GM12878 (cell line): ENCODE measurements at regions not wholly inside any gene's neighbourhood (a gene's known extent, or its start where the extent isn't known, plus 50 kb on each side); places are given as distances from the start of the nearest gene placed in this dataset.

ENCODE experiments used
- ATAC-seq: fragments of 200-7000 bp; cut with Tn5 transposase; 3 replicates; pipeline ENCODE4 v1.9.1; 2020; ENCODE audit warnings: mild to moderate bottlenecking, moderate library complexity
- BruUV-seq: library from RNA; stranded (reverse); fragments of 400-500 nt; replicated peaks from 2 replicates; lab custom pipeline; 2021; lab: Mats Ljungman, UMichigan
- CTCF ChIA-PET: fragments of 300-600 bp; sonication (Branson Sonifier 250); formaldehyde crosslinking; extraction: SDS; loops from one replicate; lab custom pipeline; 2021; ENCODE audit warnings: inconsistent platforms; lab: Yijun Ruan, JAX
- POLR2A ChIA-PET: fragments of 350-600 bp; formaldehyde crosslinking; extraction: SDS; loops from one replicate; lab custom pipeline; 2021; ENCODE audit warnings: inconsistent platforms; lab: Charles Lee
- RAD21 ChIA-PET: fragments of 300-600 bp; sonication (Branson Sonifier 250); formaldehyde crosslinking; loops from one replicate; lab custom pipeline; 2023; ENCODE audit warnings: antibody characterized with exemption; ENCODE audit not compliant: unreplicated experiment; lab: Charles Lee
- SMC1A ChIA-PET: fragments of 300-600 bp; sonication (Branson Sonifier 250); formaldehyde crosslinking; loops from one replicate; lab custom pipeline; 2023; ENCODE audit not compliant: unreplicated experiment, uncharacterized antibody; lab: Charles Lee
- DNase-seq: peaks from one replicate; pipeline ENCODE4 v3.0.0-alpha.2; 2011; ENCODE audit warnings: low read depth, low spot score
- FAIRE-seq: peaks from 3 replicates; lab custom pipeline; 2011; peaks lifted over from hg19 to GRCh38; lab: Jason Lieb, UNC
- H2AFZ ChIP-seq: 2 replicates; pipeline ENCODE4 v1.6.0; 2011; ENCODE audit warnings: low read depth, low read length, control low read depth; ENCODE audit not compliant: control insufficient read depth
- H3K27ac ChIP-seq: 2 replicates; pipeline ENCODE4 v1.5.1; 2011; ENCODE audit warnings: control low read depth; ENCODE audit not compliant: control insufficient read depth, insufficient read depth
- H3K27me3 ChIP-seq, 2 experiments: replicated peaks in 1 of 2; 2 replicates each; pipeline versions ENCODE4 v1.6.0 to v1.6.1; 2011; ENCODE audit warnings: low read length in 1 of 2; ENCODE audit not compliant: control insufficient read depth in 2 of 2, insufficient read depth in 2 of 2
- H3K36me3 ChIP-seq, 2 experiments: 2 replicates each; pipeline ENCODE4 v1.5.1; 2011; ENCODE audit warnings: low read length in 1 of 2; ENCODE audit not compliant: control insufficient read depth in 2 of 2, insufficient read depth in 2 of 2
- H3K4me1 ChIP-seq: 2 replicates; pipeline ENCODE4 v1.6.1; 2011; ENCODE audit warnings: mild to moderate bottlenecking, low read length, moderate library complexity, mixed read lengths; ENCODE audit not compliant: control insufficient read depth, insufficient read depth
- H3K4me2 ChIP-seq: 2 replicates; pipeline ENCODE4 v1.6.0; 2011; ENCODE audit warnings: control low read depth; ENCODE audit not compliant: control insufficient read depth, insufficient read depth
- H3K4me3 ChIP-seq: fragments of 200-600 bp; sonication (generic); 2 replicates; pipeline ENCODE4 v1.5.1; 2016
- H3K79me2 ChIP-seq: 2 replicates; pipeline ENCODE4 v1.6.0; 2011; ENCODE audit warnings: low read length; ENCODE audit not compliant: control insufficient read depth, insufficient read depth
- H3K9ac ChIP-seq: 2 replicates; pipeline ENCODE4 v1.8.0; 2011; ENCODE audit warnings: low read length, control low read depth, mixed read lengths; ENCODE audit not compliant: control insufficient read depth, insufficient read depth
- H3K9me3 ChIP-seq: replicated peaks from 3 replicates; pipeline ENCODE4 v1.5.1; 2011; ENCODE audit warnings: mild to moderate bottlenecking, low read length; ENCODE audit not compliant: control insufficient read depth, insufficient read depth
- H4K20me1 ChIP-seq: 2 replicates; pipeline ENCODE4 v1.6.0; 2011; ENCODE audit not compliant: control insufficient read depth, insufficient read depth
- CBX5 ChIP-seq: sonication (generic); IDR thresholded peaks from 2 replicates; pipeline ENCODE4 v1.6.1; 2016; ENCODE audit warnings: low read depth, moderate library complexity, mild to moderate bottlenecking, inconsistent platforms
- CREB1 ChIP-seq: IDR thresholded peaks from 2 replicates; pipeline ENCODE4 v1.6.1; 2012; ENCODE audit warnings: low read depth, mild to moderate bottlenecking, inconsistent platforms
- EGR1 ChIP-seq, 2 experiments: IDR thresholded peaks; 1 replicate in 1 of 2; 2 replicates in 1 of 2; pipeline ENCODE4 v1.6.1; 2011 to 2012; ENCODE audit warnings: low read depth in 2 of 2, low read length in 2 of 2, borderline replicate concordance in 1 of 2, mild to moderate bottlenecking in 1 of 2, moderate library complexity in 1 of 2
- ETV6 ChIP-seq, 2 experiments: fragments of 450-650 bp in 1 of 2; IDR thresholded peaks in 1 of 2; conservative IDR thresholded peaks in 1 of 2; 2 replicates each; pipeline ENCODE4 v1.6.1; 2014; ENCODE audit warnings: antibody characterized with exemption in 1 of 2, borderline replicate concordance in 1 of 2, low read depth in 1 of 2, mild to moderate bottlenecking in 1 of 2, moderate library complexity in 1 of 2
- FOXM1 ChIP-seq: IDR thresholded peaks from 2 replicates; pipeline ENCODE4 v1.6.1; 2012; ENCODE audit warnings: low read depth, mild to moderate bottlenecking, inconsistent platforms, low read length, moderate library complexity
- HDGF ChIP-seq: fragments of 450-650 bp; IDR thresholded peaks from 2 replicates; pipeline ENCODE4 v1.6.1; 2016; ENCODE audit warnings: antibody characterized with exemption
- IKZF1 ChIP-seq: fragments of 450-650 bp; conservative IDR thresholded peaks from 2 replicates; pipeline ENCODE4 v1.6.1; 2017; ENCODE audit warnings: antibody characterized with exemption, mild to moderate bottlenecking
- NR2C1 ChIP-seq: fragments of 450-650 bp; IDR thresholded peaks from 2 replicates; pipeline ENCODE4 v1.6.1; 2017; ENCODE audit warnings: antibody characterized with exemption, mild to moderate bottlenecking, moderate library complexity
- RAD21 ChIP-seq: IDR thresholded peaks from 2 replicates; pipeline ENCODE4 v1.6.1; 2011; ENCODE audit warnings: mild to moderate bottlenecking, low read depth, low read length, moderate library complexity; ENCODE audit not compliant: insufficient read depth
- SIN3A ChIP-seq: IDR thresholded peaks from 2 replicates; pipeline ENCODE4 v1.6.1; 2012; ENCODE audit warnings: low read depth, low read length, improper control_type of control experiment
- USF1 ChIP-seq: IDR thresholded peaks from 2 replicates; pipeline ENCODE4 v1.6.1; 2011; ENCODE audit warnings: borderline replicate concordance, low read depth, mild to moderate bottlenecking, moderate library complexity, mixed read lengths, low read length; ENCODE audit not compliant: insufficient read depth; ENCODE audit errors: extremely low read length
- ZBED1 ChIP-seq: IDR thresholded peaks from 2 replicates; pipeline ENCODE4 v1.6.1; 2016; ENCODE audit warnings: borderline replicate concordance
- ZNF217 ChIP-seq: fragments of 450-650 bp; IDR thresholded peaks from 2 replicates; pipeline ENCODE4 v1.6.1; 2017; ENCODE audit warnings: antibody characterized with exemption, mild to moderate bottlenecking
- ZZZ3 ChIP-seq: IDR thresholded peaks from 2 replicates; pipeline ENCODE4 v1.6.1; 2011; ENCODE audit warnings: low read depth; ENCODE audit not compliant: control insufficient read depth, insufficient read length
- WGBS: methylation state at CpG from one replicate; pipeline ENCODE4 v1.1.6; 2016; ENCODE audit warnings: low lambda C conversion rate; ENCODE audit not compliant: insufficient replicate concordance, insufficient coverage; ENCODE audit errors: missing lambda C conversion rate; 5-methylcytosine and 5-hydroxymethylcytosine counted together
- in situ Hi-C: fragments of 300-500 bp; cut with MboI; formaldehyde crosslinking; loops from 9 replicates; pipeline ENCODE4 v1.14.3; 2018; ENCODE audit warnings: mixed read lengths
- intact Hi-C: fragments of 100-400 bp; cut with micrococcal nuclease; formaldehyde crosslinking; loops from one replicate; pipeline ENCODE4 v1.14.2; 2022; ENCODE audit not compliant: unreplicated experiment
- TF ChIP-seq, protein P1 (sequence below): fragments of 450-650 bp; IDR thresholded peaks from 2 replicates; pipeline ENCODE4 v1.6.1; 2016; ENCODE audit warnings: mild to moderate bottlenecking
- TF ChIP-seq, protein P2 (sequence below): fragments of 450-650 bp; IDR thresholded peaks from 2 replicates; pipeline ENCODE4 v1.6.1; 2017; ENCODE audit warnings: mild to moderate bottlenecking
- TF ChIP-seq, protein P3 (sequence below): fragments of 450-650 bp; IDR thresholded peaks from 2 replicates; pipeline ENCODE4 v1.6.1; 2016; ENCODE audit warnings: mild to moderate bottlenecking, moderate library complexity, borderline replicate concordance

DNA sequence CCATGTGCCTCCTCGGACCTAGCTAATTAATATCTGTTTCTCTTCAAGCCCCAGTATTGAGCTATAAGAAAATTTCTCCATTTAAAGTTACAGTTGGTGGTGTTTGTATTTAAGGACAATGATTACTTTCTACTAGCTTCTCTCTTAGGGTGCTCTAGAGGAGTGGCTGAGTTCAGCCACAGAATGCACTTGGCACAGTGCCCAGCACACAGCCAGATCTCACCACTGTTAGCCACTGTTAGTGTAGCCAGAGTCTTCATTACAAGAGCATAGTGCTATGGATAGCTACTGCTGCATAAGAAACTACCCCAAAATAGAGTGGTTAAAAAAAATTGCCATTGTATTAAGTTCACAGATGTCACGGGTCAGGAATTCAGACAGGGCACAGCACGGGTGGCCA, 421.3 kb downstream of the BCOR start:
- intact Hi-C loops: no loop called here
- Histone ChIP-seq H3K9me3 (no peaks in the 10 kb centered on the region; the same call in 1 of the 3 replicates), H3K4me1 (no peaks in the 10 kb centered on the region), H3K36me3 (no peaks in the 10 kb centered on the region), H4K20me1 (no peaks in the 10 kb centered on the region), H3K4me3 (no peak overlapping the region), H3K27me3 (no peaks in the 10 kb centered on the region), H3K9ac (no peak overlapping the region), H3K4me2 (no peak overlapping the region), H3K27ac (no peak overlapping the region), H3K79me2 (no peaks in the 10 kb centered on the region), H2AFZ (no peak overlapping the region)
- in situ Hi-C loops: no loop called here
- DNase-seq: no peak
- ChIA-PET CTCF (no interaction called here), POLR2A (no interaction called here), RAD21 (no interaction called here), SMC1A (interaction anchor here (0.6 kb wide), 1 partner anchor 704 kb away, joined by 3 read pairs; no protein-coding TSS in a partner anchor)
- FAIRE-seq: no peak
- no peak for TF ChIP-seq SIN3A
- TF ChIP-seq ETV6 (conservative IDR thresholded peaks at IDR 0.05 in 1 of 2, IDR thresholded peaks at IDR 0.05 in 1 of 2; ENCODE audit: borderline replicate concordance in 1 of 2, low read depth in 1 of 2): no peak
- no peak for TF ChIP-seq USF1
- no peak for TF ChIP-seq NR2C1
- TF ChIP-seq, protein P1, sequence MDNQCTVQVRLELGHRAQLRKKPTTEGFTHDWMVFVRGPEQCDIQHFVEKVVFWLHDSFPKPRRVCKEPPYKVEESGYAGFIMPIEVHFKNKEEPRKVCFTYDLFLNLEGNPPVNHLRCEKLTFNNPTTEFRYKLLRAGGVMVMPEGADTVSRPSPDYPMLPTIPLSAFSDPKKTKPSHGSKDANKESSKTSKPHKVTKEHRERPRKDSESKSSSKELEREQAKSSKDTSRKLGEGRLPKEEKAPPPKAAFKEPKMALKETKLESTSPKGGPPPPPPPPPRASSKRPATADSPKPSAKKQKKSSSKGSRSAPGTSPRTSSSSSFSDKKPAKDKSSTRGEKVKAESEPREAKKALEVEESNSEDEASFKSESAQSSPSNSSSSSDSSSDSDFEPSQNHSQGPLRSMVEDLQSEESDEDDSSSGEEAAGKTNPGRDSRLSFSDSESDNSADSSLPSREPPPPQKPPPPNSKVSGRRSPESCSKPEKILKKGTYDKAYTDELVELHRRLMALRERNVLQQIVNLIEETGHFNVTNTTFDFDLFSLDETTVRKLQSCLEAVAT: no peak
- TF ChIP-seq, protein P2, sequence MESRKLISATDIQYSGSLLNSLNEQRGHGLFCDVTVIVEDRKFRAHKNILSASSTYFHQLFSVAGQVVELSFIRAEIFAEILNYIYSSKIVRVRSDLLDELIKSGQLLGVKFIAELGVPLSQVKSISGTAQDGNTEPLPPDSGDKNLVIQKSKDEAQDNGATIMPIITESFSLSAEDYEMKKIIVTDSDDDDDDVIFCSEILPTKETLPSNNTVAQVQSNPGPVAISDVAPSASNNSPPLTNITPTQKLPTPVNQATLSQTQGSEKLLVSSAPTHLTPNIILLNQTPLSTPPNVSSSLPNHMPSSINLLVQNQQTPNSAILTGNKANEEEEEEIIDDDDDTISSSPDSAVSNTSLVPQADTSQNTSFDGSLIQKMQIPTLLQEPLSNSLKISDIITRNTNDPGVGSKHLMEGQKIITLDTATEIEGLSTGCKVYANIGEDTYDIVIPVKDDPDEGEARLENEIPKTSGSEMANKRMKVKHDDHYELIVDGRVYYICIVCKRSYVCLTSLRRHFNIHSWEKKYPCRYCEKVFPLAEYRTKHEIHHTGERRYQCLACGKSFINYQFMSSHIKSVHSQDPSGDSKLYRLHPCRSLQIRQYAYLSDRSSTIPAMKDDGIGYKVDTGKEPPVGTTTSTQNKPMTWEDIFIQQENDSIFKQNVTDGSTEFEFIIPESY: no peak
- TF ChIP-seq ZZZ3: no peak
- TF ChIP-seq CREB1: no peak
- TF ChIP-seq ZBED1: no peak
- TF ChIP-seq RAD21: no peak
- no peak for TF ChIP-seq EGR1 (IDR thresholded peaks at IDR 0.05; ENCODE audit: borderline replicate concordance in 1 of 2, low read depth in 2 of 2, low read length in 2 of 2)
- no peak for TF ChIP-seq CBX5
- TF ChIP-seq FOXM1: no peak
- TF ChIP-seq HDGF: no peak
- TF ChIP-seq IKZF1: no peak
- no peak for TF ChIP-seq ZNF217
- TF ChIP-seq, protein P3, sequence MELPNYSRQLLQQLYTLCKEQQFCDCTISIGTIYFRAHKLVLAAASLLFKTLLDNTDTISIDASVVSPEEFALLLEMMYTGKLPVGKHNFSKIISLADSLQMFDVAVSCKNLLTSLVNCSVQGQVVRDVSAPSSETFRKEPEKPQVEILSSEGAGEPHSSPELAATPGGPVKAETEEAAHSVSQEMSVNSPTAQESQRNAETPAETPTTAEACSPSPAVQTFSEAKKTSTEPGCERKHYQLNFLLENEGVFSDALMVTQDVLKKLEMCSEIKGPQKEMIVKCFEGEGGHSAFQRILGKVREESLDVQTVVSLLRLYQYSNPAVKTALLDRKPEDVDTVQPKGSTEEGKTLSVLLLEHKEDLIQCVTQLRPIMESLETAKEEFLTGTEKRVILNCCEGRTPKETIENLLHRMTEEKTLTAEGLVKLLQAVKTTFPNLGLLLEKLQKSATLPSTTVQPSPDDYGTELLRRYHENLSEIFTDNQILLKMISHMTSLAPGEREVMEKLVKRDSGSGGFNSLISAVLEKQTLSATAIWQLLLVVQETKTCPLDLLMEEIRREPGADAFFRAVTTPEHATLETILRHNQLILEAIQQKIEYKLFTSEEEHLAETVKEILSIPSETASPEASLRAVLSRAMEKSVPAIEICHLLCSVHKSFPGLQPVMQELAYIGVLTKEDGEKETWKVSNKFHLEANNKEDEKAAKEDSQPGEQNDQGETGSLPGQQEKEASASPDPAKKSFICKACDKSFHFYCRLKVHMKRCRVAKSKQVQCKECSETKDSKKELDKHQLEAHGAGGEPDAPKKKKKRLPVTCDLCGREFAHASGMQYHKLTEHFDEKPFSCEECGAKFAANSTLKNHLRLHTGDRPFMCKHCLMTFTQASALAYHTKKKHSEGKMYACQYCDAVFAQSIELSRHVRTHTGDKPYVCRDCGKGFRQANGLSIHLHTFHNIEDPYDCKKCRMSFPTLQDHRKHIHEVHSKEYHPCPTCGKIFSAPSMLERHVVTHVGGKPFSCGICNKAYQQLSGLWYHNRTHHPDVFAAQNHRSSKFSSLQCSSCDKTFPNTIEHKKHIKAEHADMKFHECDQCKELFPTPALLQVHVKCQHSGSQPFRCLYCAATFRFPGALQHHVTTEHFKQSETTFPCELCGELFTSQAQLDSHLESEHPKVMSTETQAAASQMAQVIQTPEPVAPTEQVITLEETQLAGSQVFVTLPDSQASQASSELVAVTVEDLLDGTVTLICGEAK: no peak
- ATAC-seq: no peak
- BruUV-seq: no TSS peak
- 0% methylated on average over 3 of the region's 3 CpGs for WGBS
